ENCODE measurements at regions not wholly inside any gene's neighbourhood (a gene's known extent, or its start where the extent isn't known, plus 50 kb on each side); places are given as distances from the start of the nearest gene placed in this dataset.
"Not testable (repeated sequence)": the region's sequence is repeated elsewhere in the genome, so short reads cannot be mapped to it uniquely, and the experiment has no call there.

- no peak overlapping the region for H3K4me3 ChIP-seq (ENCODE audit: low read length)
- TF ChIP-seq, protein P1, sequence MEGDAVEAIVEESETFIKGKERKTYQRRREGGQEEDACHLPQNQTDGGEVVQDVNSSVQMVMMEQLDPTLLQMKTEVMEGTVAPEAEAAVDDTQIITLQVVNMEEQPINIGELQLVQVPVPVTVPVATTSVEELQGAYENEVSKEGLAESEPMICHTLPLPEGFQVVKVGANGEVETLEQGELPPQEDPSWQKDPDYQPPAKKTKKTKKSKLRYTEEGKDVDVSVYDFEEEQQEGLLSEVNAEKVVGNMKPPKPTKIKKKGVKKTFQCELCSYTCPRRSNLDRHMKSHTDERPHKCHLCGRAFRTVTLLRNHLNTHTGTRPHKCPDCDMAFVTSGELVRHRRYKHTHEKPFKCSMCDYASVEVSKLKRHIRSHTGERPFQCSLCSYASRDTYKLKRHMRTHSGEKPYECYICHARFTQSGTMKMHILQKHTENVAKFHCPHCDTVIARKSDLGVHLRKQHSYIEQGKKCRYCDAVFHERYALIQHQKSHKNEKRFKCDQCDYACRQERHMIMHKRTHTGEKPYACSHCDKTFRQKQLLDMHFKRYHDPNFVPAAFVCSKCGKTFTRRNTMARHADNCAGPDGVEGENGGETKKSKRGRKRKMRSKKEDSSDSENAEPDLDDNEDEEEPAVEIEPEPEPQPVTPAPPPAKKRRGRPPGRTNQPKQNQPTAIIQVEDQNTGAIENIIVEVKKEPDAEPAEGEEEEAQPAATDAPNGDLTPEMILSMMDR (conservative IDR thresholded peaks at IDR 0.05; ENCODE audit: low read depth, low read length), result no peak
- no peak for DNase-seq (ENCODE audit: low read depth)
Measured at GRCh38 chr20:40869218-40870147, 159.1 kb upstream of the TOP1 start.

DNA sequence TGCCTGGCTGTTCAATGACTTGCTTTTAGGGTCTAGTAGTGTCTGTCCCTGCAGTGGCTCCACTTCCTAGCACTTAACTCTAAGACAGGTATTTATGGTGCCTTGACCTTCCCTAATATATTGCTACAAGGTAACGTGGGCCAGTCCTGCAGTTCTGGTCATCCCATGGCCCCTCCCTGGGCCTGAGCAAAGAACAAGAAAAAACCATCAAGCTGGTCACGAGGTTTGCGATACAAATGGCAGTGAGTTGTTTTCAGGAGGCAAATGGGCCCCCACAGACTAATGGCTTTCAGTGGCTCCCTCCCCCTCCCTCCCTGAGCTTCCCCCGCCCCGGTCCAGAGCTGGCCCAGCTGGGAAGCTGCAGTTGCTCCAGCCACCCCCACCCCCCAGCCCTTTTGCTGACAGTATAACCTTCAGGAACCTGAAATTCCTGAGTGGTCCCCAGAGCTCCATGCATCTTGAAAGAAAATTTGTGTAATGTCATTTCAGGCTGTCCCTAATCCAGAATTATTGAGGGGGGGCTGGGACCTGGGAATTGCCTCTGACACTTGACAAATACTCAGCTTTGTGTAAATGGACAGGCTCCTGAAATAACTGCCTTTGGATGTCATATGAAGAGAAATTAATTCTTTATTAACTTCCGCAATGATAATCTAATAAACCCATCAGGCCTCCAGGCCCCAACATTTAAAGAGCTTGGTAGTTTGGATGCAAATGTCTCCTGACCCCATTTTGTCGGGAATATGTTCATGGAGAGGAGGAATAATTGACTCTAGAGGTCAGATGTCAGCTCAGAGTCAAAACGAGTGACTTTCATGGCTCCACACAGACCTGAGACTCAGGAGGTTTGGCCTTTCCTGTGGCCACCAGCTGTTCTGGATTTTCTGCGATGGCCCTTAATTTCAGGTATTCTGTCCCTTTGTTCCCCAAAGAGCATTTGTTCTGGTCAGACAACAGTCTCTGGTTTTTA lies 153.2 kb upstream of the TOP1 start:
- TF ChIP-seq, protein P1 (conservative IDR thresholded peaks at IDR 0.05; ENCODE audit: low read depth, low read length), result no peak
- H3K4me3 ChIP-seq (ENCODE audit: low read length), result no peak overlapping the region
- no peak for DNase-seq (ENCODE audit: low read depth)

DNA sequence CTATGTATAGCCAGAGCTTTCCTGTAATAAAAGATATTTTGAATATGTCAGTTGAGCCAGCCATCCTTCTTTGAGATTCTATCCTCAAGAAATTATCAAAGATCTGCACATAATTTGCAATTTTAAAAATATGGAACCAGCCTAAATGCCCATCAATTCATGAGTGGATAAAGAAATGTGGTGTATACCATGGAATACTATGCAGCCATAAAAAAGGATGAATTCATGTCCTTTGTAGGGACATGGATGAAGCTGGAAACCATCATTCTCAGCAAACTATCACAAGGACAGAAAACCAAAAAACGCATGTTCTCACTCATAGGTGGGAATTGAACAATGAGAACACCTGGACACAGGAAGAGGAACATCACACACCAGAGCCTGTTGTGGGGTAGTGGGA lies 150.5 kb upstream of the TOP1 start:
- DNase-seq (ENCODE audit: low read depth); H3K4me3 ChIP-seq (ENCODE audit: low read length): not testable (repeated sequence)

- DNase-seq (ENCODE audit: low read depth), result no peak
- no peak overlapping the region for H3K4me3 ChIP-seq (ENCODE audit: low read length)
- TF ChIP-seq, protein P1 (conservative IDR thresholded peaks at IDR 0.05; ENCODE audit: low read depth, low read length), result no peak
Measured at GRCh38 chr20:40880063-40880728, 148.4 kb upstream of the TOP1 start.

DNA sequence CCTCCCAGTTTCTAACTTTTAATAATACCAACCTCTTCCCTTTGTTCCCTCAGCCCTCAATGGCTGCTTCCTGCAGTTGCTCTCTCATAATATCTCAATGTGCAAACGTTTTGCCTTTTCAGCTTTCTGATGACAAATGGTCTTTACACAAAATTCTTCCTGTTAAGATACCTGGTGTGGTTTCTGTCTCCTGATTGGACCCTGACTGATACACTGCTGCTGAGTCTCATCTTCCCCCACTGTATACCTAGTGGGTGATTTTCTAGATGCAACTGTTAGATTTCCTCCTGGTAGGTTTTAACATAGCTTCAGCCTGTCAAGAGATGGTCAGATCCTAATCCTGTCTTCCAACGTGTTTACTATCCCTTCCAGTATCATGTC lies 147.9 kb upstream of the TOP1 start:
- H3K4me3 ChIP-seq (ENCODE audit: low read length), result no peak overlapping the region
- TF ChIP-seq, protein P1 (conservative IDR thresholded peaks at IDR 0.05; ENCODE audit: low read depth, low read length), result no peak
- no peak for DNase-seq (ENCODE audit: low read depth)

- TF ChIP-seq, protein P1 (conservative IDR thresholded peaks at IDR 0.05; ENCODE audit: low read depth, low read length), result no peak
- no peak for DNase-seq (ENCODE audit: low read depth)
- no peak overlapping the region for H3K4me3 ChIP-seq (ENCODE audit: low read length)
Measured at GRCh38 chr20:40882152-40882551, 146.5 kb upstream of the TOP1 start.

- TF ChIP-seq, protein P1 (conservative IDR thresholded peaks at IDR 0.05; ENCODE audit: low read depth, low read length), result no peak
- DNase-seq (ENCODE audit: low read depth), result no peak
- H3K4me3 ChIP-seq (ENCODE audit: low read length), result no peak overlapping the region
Measured at GRCh38 chr20:40883097-40883496, 145.5 kb upstream of the TOP1 start.
